GM18505 (cell line): ENCODE measurements at regions not wholly inside any gene's neighbourhood (a gene's known extent, or its start where the extent isn't known, plus 50 kb on each side); places are given as distances from the start of the nearest gene placed in this dataset.
"Not testable (repeated sequence)": the region's sequence is repeated elsewhere in the genome, so short reads cannot be mapped to it uniquely, and the experiment has no call there.

ENCODE experiments used
- ATAC-seq: cut with Tn5 transposase; IDR thresholded peaks from one replicate; pipeline ENCODE4 v1.9.1; 2021; ENCODE audit not compliant: unreplicated experiment
- POLR2A ChIP-seq: IDR thresholded peaks from 4 replicates; pipeline ENCODE4 v1.6.1; 2011; ENCODE audit warnings: borderline replicate concordance; ENCODE audit not compliant: insufficient read depth, insufficient read length; ENCODE audit errors: extremely low read depth

- TF ChIP-seq POLR2A, result no peak
- no peak for ATAC-seq
Observed at GRCh38 chr10:33032654-33033151, 74.7 kb upstream of the ITGB1 start.

- ATAC-seq, result no peak
- no peak for TF ChIP-seq POLR2A
Observed at GRCh38 chr10:33031815-33032653, 74.0 kb upstream of the ITGB1 start.

- ATAC-seq, result no peak
- no peak for TF ChIP-seq POLR2A
Observed at GRCh38 chr10:33031171-33031570, 73.1 kb upstream of the ITGB1 start.

- not testable (repeated sequence) for ATAC-seq
Observed at GRCh38 chr10:33028515-33028914, 70.5 kb upstream of the ITGB1 start.

GRCh38 chr10:33027088-33027487 is 69.1 kb upstream of the ITGB1 start:
- no peak for TF ChIP-seq POLR2A
- ATAC-seq, result no peak

- no peak for ATAC-seq
- TF ChIP-seq POLR2A, result no peak
Observed at GRCh38 chr10:33026422-33026821, 68.4 kb upstream of the ITGB1 start.

- no peak for TF ChIP-seq POLR2A
- no peak for ATAC-seq
Observed at GRCh38 chr10:33025910-33026309, 67.9 kb upstream of the ITGB1 start.

GRCh38 chr10:33025039-33025438 is 67.0 kb upstream of the ITGB1 start:
- no peak for ATAC-seq
- TF ChIP-seq POLR2A, result no peak

GRCh38 chr10:33022691-33023090 is 64.7 kb upstream of the ITGB1 start:
- no peak for TF ChIP-seq POLR2A
- ATAC-seq, result no peak

- ATAC-seq, result no peak
- TF ChIP-seq POLR2A, result no peak
Observed at GRCh38 chr10:33022090-33022489, 64.1 kb upstream of the ITGB1 start.

- no peak for ATAC-seq
- TF ChIP-seq POLR2A, result no peak
Observed at GRCh38 chr10:33016988-33017387, 59.0 kb upstream of the ITGB1 start.

GRCh38 chr10:33015761-33016547 is 57.9 kb upstream of the ITGB1 start:
- no peak for ATAC-seq
- no peak for TF ChIP-seq POLR2A

GRCh38 chr10:33013331-33013730 is 55.3 kb upstream of the ITGB1 start:
- ATAC-seq, result not testable (repeated sequence)

GRCh38 chr10:33012306-33012705 is 54.3 kb upstream of the ITGB1 start:
- no peak for TF ChIP-seq POLR2A
- no peak for ATAC-seq
